Ascending aorta (tissue), 2 donors: ENCODE measurements at regions not wholly inside any gene's neighbourhood (a gene's known extent, or its start where the extent isn't known, plus 50 kb on each side); places are given as distances from the start of the nearest gene placed in this dataset.

ENCODE experiments used
- DNase-seq, 2 donors: peaks; one replicate each; pipeline ENCODE4 v3.0.0-alpha.2; 2019; ENCODE audit warnings: low spot score in 2 of 2
- H3K27ac ChIP-seq, 2 donors: fragments of 200-600 bp; sonication (generic); one replicate each; pipeline ENCODE4 v1.5.1; 2016 to 2017; ENCODE audit warnings: mild to moderate bottlenecking in 1 of 2
- H3K27me3 ChIP-seq: fragments of 200-600 bp; sonication (generic); one replicate; pipeline ENCODE4 v1.5.1; 2017
- H3K36me3 ChIP-seq, 2 donors: fragments of 200-600 bp; sonication (generic); one replicate each; pipeline ENCODE4 v1.5.1; 2016
- H3K4me1 ChIP-seq, 2 donors: fragments of 200-600 bp; sonication (generic); one replicate each; pipeline ENCODE4 v1.5.1; 2016 to 2017; ENCODE audit warnings: mild to moderate bottlenecking in 1 of 2
- H3K4me3 ChIP-seq, 2 donors: fragments of 200-600 bp; sonication (generic); one replicate each; pipeline ENCODE4 v1.5.1; 2016 to 2017; ENCODE audit warnings: mild to moderate bottlenecking in 1 of 2
- H3K9me3 ChIP-seq, 2 donors: fragments of 200-600 bp; sonication (generic); one replicate each; pipeline ENCODE4 v1.5.1; 2016
- CTCF ChIP-seq, 3 experiments: fragments of 200-600 bp in 2 of 3; fragments of 450-650 bp in 1 of 3; sonication (generic) in 2 of 3; IDR thresholded peaks; one replicate each; pipeline ENCODE4 v1.5.1; 2016 to 2019; ENCODE audit warnings: antibody characterized with exemption in 3 of 3, mild to moderate bottlenecking in 1 of 3, moderate library complexity in 1 of 3
- intact Hi-C: fragments of 100-400 bp; cut with DNase I; formaldehyde crosslinking; loops from one replicate; pipeline ENCODE4 v1.15.1; 2023

- Histone ChIP-seq H3K27ac (no peak overlapping the region), H3K9me3 (no peaks in the 10 kb centered on the region), H3K36me3 (no peaks in the 10 kb centered on the region), H3K4me3 (no peak overlapping the region), H3K4me1 (no peaks in the 10 kb centered on the region), H3K27me3 (no peaks in the 10 kb centered on the region)
- TF ChIP-seq CTCF (IDR thresholded peaks at IDR 0.05), result no peak
- intact Hi-C loops, result no loop called here
- DNase-seq, result no peak
Observed at GRCh38 chr10:121155742-121156474, 304.7 kb downstream of the WDR11 start.

- no peaks in the 10 kb centered on the region for H3K27me3 ChIP-seq
- TF ChIP-seq CTCF (IDR thresholded peaks at IDR 0.05), result no peak
- DNase-seq, result no peak
- H3K36me3 ChIP-seq, result no peaks in the 10 kb centered on the region
- H3K4me3 ChIP-seq, result no peak overlapping the region
- no peaks in the 10 kb centered on the region for H3K9me3 ChIP-seq
- intact Hi-C loops, result no loop called here
- H3K4me1 ChIP-seq, result no peaks in the 10 kb centered on the region
- no peak overlapping the region for H3K27ac ChIP-seq
Observed at GRCh38 chr10:121157998-121158397, 306.8 kb downstream of the WDR11 start.

- H3K9me3 ChIP-seq, result no peaks in the 10 kb centered on the region
Observed at GRCh38 chr10:121158988-121159579, 307.9 kb downstream of the WDR11 start.

GRCh38 chr10:121159670-121160069, 308.5 kb downstream of the WDR11 start:
- TF ChIP-seq CTCF (IDR thresholded peaks at IDR 0.05), result no peak
- DNase-seq, result no peak
- H3K9me3 ChIP-seq, result no peaks in the 10 kb centered on the region
- intact Hi-C loops, result no loop called here
- no peak overlapping the region for H3K4me3 ChIP-seq
- no peaks in the 10 kb centered on the region for H3K4me1 ChIP-seq
- no peaks in the 10 kb centered on the region for H3K27me3 ChIP-seq
- H3K36me3 ChIP-seq, result no peaks in the 10 kb centered on the region
- no peak overlapping the region for H3K27ac ChIP-seq

More at GRCh38 chr10:121158988-121159579, 307.9 kb downstream of the WDR11 start:
- Histone ChIP-seq H3K27ac (no peak overlapping the region), H3K36me3 (no peaks in the 10 kb centered on the region), H3K27me3 (no peaks in the 10 kb centered on the region), H3K4me1 (no peaks in the 10 kb centered on the region), H3K4me3 (no peak overlapping the region)
- intact Hi-C loops, result no loop called here
- no peak for TF ChIP-seq CTCF (IDR thresholded peaks at IDR 0.05)
- DNase-seq, result no peak

GRCh38 chr10:121165276-121165675, 314.1 kb downstream of the WDR11 start:
- intact Hi-C loops, result no loop called here
- no peak for TF ChIP-seq CTCF (IDR thresholded peaks at IDR 0.05)
- no peaks in the 10 kb centered on the region for H3K4me1 ChIP-seq

More at GRCh38 chr10:121165276-121165675, 314.1 kb downstream of the WDR11 start:
- H3K36me3 ChIP-seq, result no peaks in the 10 kb centered on the region
- H3K4me3 ChIP-seq, result no peak overlapping the region
- no peak for DNase-seq
- H3K9me3 ChIP-seq, result no peaks in the 10 kb centered on the region
- no peak overlapping the region for H3K27ac ChIP-seq
- H3K27me3 ChIP-seq, result no peaks in the 10 kb centered on the region
